ENCODE measurements at regions not wholly inside any gene's neighbourhood (a gene's known extent, or its start where the extent isn't known, plus 50 kb on each side); places are given as distances from the start of the nearest gene placed in this dataset.

DNA sequence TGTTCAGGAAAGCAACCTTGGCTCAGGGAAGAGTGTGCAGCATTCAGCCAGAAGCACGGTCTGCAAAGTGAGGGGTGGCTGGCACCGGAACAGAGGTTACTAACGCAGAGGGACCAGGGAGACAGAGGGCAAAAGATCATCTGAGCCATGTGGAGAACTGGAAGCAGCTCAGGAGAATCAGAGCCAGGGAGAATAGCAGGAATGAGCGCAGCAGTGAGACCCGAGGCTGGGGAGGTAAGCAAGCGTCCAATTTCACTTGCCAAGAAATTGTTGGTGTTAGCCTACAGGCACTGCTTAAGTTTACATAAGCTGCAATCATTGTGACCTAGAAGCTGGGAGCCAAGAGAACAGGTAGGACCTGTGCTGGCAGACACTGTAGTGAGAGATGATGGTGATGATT is 372.6 kb upstream of the POU3F3 start:
- DNase-seq (ENCODE audit: low spot score), result no peak
- no peak overlapping the region for H2AFZ ChIP-seq
- H3K27me3 ChIP-seq, result no peaks in the 10 kb centered on the region
- no peak overlapping the region for H3K4me2 ChIP-seq
- H3K4me1 ChIP-seq (ENCODE audit: insufficient read depth), result no peaks in the 10 kb centered on the region
- no peak overlapping the region for H3K27ac ChIP-seq
- H3K9me2 ChIP-seq (replicated peaks; ENCODE audit: insufficient read depth), result no peaks in the 10 kb centered on the region
- no peak for TF ChIP-seq EZH2phosphoT487 (IDR thresholded peaks at IDR 0.05; ENCODE audit: low read depth, severe bottlenecking, unreplicated experiment)
- no peak for TF ChIP-seq EZH2 (IDR thresholded peaks at IDR 0.05; ENCODE audit: borderline replicate concordance)
- TF ChIP-seq, protein P1, sequence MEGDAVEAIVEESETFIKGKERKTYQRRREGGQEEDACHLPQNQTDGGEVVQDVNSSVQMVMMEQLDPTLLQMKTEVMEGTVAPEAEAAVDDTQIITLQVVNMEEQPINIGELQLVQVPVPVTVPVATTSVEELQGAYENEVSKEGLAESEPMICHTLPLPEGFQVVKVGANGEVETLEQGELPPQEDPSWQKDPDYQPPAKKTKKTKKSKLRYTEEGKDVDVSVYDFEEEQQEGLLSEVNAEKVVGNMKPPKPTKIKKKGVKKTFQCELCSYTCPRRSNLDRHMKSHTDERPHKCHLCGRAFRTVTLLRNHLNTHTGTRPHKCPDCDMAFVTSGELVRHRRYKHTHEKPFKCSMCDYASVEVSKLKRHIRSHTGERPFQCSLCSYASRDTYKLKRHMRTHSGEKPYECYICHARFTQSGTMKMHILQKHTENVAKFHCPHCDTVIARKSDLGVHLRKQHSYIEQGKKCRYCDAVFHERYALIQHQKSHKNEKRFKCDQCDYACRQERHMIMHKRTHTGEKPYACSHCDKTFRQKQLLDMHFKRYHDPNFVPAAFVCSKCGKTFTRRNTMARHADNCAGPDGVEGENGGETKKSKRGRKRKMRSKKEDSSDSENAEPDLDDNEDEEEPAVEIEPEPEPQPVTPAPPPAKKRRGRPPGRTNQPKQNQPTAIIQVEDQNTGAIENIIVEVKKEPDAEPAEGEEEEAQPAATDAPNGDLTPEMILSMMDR (IDR thresholded peaks at IDR 0.05; ENCODE audit: poor library complexity), result no peak
- WGBS (ENCODE audit: low lambda C conversion rate, missing lambda C conversion rate), result 84% methylated on average over 6 of the region's 6 CpGs
- no peak overlapping the region for H3K4me3 ChIP-seq
- no peaks in the 10 kb centered on the region for H3K79me2 ChIP-seq
- no peaks in the 10 kb centered on the region for H3K36me3 ChIP-seq (replicated peaks; ENCODE audit: insufficient read depth, low read depth)
- H3K9me3 ChIP-seq (ENCODE audit: low read depth), result no peaks in the 10 kb centered on the region
- no peaks in the 10 kb centered on the region for H4K20me1 ChIP-seq (ENCODE audit: insufficient read depth, poor library complexity, severe bottlenecking)

GRCh38 chr2:104487366-104487765 is 366.5 kb upstream of the POU3F3 start:
- Histone ChIP-seq H3K4me1 (ENCODE audit: insufficient read depth) (no peaks in the 10 kb centered on the region), H3K27ac (no peak overlapping the region), H3K36me3 (replicated peaks; ENCODE audit: insufficient read depth, low read depth) (no peaks in the 10 kb centered on the region), H3K9me3 (ENCODE audit: low read depth) (no peaks in the 10 kb centered on the region), H3K9me2 (replicated peaks; ENCODE audit: insufficient read depth) (no peaks in the 10 kb centered on the region), H3K4me2 (no peak overlapping the region), H4K20me1 (ENCODE audit: insufficient read depth, poor library complexity, severe bottlenecking) (no peaks in the 10 kb centered on the region), H3K4me3 (no peak overlapping the region), H2AFZ (no peak overlapping the region), H3K27me3 (no peaks in the 10 kb centered on the region), H3K79me2 (no peaks in the 10 kb centered on the region)
- no peak for DNase-seq (ENCODE audit: low spot score)
- TF ChIP-seq EZH2phosphoT487 (IDR thresholded peaks at IDR 0.05; ENCODE audit: low read depth, severe bottlenecking, unreplicated experiment), result no peak
- TF ChIP-seq, protein P1 (IDR thresholded peaks at IDR 0.05; ENCODE audit: poor library complexity), result no peak
- no peak for TF ChIP-seq EZH2 (IDR thresholded peaks at IDR 0.05; ENCODE audit: borderline replicate concordance)
- WGBS (ENCODE audit: low lambda C conversion rate, missing lambda C conversion rate), result 69% methylated on average over 4 of the region's 4 CpGs

DNA sequence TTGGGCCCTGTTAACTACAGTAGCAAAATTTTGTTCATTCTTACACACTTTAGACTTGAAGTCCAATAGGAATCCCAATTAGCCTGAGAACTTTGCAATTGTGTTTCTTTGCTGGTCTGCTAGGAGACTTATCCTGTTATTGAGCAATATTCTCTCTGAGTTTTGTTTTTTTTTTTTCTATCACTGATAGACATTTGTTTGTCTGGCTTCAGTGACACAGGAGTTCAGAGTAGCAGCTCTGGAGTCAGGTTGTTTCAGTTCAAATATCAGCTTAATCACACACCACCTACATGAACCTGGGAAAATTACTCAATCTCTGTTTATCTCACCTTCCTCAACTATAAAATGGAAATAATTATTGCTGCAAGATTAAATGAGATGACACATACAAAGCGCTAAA is 360.2 kb upstream of the POU3F3 start:
- no peaks in the 10 kb centered on the region for H4K20me1 ChIP-seq (ENCODE audit: insufficient read depth, poor library complexity, severe bottlenecking)
- DNase-seq (ENCODE audit: low spot score), result no peak
- TF ChIP-seq EZH2phosphoT487 (IDR thresholded peaks at IDR 0.05; ENCODE audit: low read depth, severe bottlenecking, unreplicated experiment), result no peak
- TF ChIP-seq, protein P1 (IDR thresholded peaks at IDR 0.05; ENCODE audit: poor library complexity), result no peak
- TF ChIP-seq EZH2 (IDR thresholded peaks at IDR 0.05; ENCODE audit: borderline replicate concordance), result no peak
- H2AFZ ChIP-seq, result no peak overlapping the region
- H3K79me2 ChIP-seq, result no peaks in the 10 kb centered on the region
- H3K4me2 ChIP-seq, result no peak overlapping the region
- no peaks in the 10 kb centered on the region for H3K9me3 ChIP-seq (ENCODE audit: low read depth)
- no peaks in the 10 kb centered on the region for H3K36me3 ChIP-seq (replicated peaks; ENCODE audit: insufficient read depth, low read depth)
- H3K9me2 ChIP-seq (replicated peaks; ENCODE audit: insufficient read depth), result no peaks in the 10 kb centered on the region
- no peaks in the 10 kb centered on the region for H3K27me3 ChIP-seq
- H3K4me1 ChIP-seq (ENCODE audit: insufficient read depth), result no peaks in the 10 kb centered on the region
- WGBS (ENCODE audit: low lambda C conversion rate, missing lambda C conversion rate), result 59% methylated on average over 1 of the region's 1 CpG
- H3K4me3 ChIP-seq, result no peak overlapping the region
- H3K27ac ChIP-seq, result no peak overlapping the region

DNA sequence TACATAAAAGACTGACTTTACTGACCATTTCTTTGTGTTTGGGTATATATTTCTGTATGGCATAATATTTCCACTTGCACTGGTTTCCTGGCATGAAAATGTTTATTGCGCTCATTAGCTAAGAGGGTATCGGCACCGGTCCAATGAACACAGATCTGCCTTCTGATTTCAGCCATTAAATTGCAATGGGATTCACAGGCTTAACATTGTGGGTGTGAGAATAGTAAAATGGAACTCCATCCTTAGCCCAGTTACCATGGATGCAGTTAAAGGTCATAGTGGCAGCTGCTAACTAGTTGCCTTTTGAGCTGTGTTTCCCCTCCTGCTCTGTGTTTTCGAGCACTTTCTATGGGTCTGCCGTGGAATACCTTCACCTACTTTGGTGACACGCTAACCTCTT is 352.6 kb upstream of the POU3F3 start:
- DNase-seq (ENCODE audit: low spot score), result no peak

More for the DNA sequence above, 352.6 kb upstream of the POU3F3 start:
- no peak for TF ChIP-seq EZH2phosphoT487 (IDR thresholded peaks at IDR 0.05; ENCODE audit: low read depth, severe bottlenecking, unreplicated experiment)
- no peak for TF ChIP-seq EZH2 (IDR thresholded peaks at IDR 0.05; ENCODE audit: borderline replicate concordance)
- TF ChIP-seq, protein P1 (IDR thresholded peaks at IDR 0.05; ENCODE audit: poor library complexity), result no peak
- Histone ChIP-seq H3K9me2 (replicated peaks; ENCODE audit: insufficient read depth) (no peaks in the 10 kb centered on the region), H3K27ac (no peak overlapping the region), H3K4me3 (no peak overlapping the region), H2AFZ (no peak overlapping the region), H3K4me2 (no peak overlapping the region), H3K36me3 (replicated peaks; ENCODE audit: insufficient read depth, low read depth) (no peaks in the 10 kb centered on the region), H3K27me3 (no peaks in the 10 kb centered on the region), H3K4me1 (ENCODE audit: insufficient read depth) (no peaks in the 10 kb centered on the region), H3K9me3 (ENCODE audit: low read depth) (no peaks in the 10 kb centered on the region), H3K79me2 (no peaks in the 10 kb centered on the region), H4K20me1 (ENCODE audit: insufficient read depth, poor library complexity, severe bottlenecking) (no peaks in the 10 kb centered on the region)
- 95% methylated on average over 6 of the region's 6 CpGs for WGBS (ENCODE audit: low lambda C conversion rate, missing lambda C conversion rate)
